Loucy (cell line): ENCODE measurements at regions not wholly inside any gene's neighbourhood (a gene's known extent, or its start where the extent isn't known, plus 50 kb on each side); places are given as distances from the start of the nearest gene placed in this dataset.

Experiments
- CTCF ChIP-seq: fragments of 200-600 bp; sonication (generic); conservative IDR thresholded peaks from 2 replicates; pipeline ENCODE4 v1.5.1; 2014; ENCODE audit warnings: mild to moderate bottlenecking, antibody characterized with exemption, low read length
- EZH2phosphoT487 ChIP-seq: fragments of 200-600 bp; IDR thresholded peaks from 2 replicates; pipeline ENCODE4 v1.6.1; 2018; ENCODE audit warnings: antibody characterized with exemption, mild to moderate bottlenecking, moderate library complexity, borderline replicate concordance

- no peak for TF ChIP-seq CTCF
- no peak for TF ChIP-seq EZH2phosphoT487
Measured at GRCh38 chr4:133960975-133961374, 240.6 kb downstream of the PABPC4L start.
